Stimulated activated naive CD8-positive, alpha-beta T cell treated with anti-CD3 and anti-CD28 coated beads, Interleukin-15, amount 100 ng/mL, for 72 hours (primary cell): ENCODE measurements at regions not wholly inside any gene's neighbourhood (a gene's known extent, or its start where the extent isn't known, plus 50 kb on each side); places are given as distances from the start of the nearest gene placed in this dataset.
A peak's percentile ranks its signal among the peaks of the same experiment; 100 is the strongest.

Source experiments
- ATAC-seq: fragments of 150-1000 bp; cut with Tn5 transposase; 2 replicates; pipeline ENCODE4 v1.10.0; 2021; ENCODE audit warnings: mild to moderate bottlenecking, moderate library complexity
- DNase-seq, 2 donors: peaks; one replicate each; pipeline ENCODE4 v3.0.0; 2021 to 2022
- H3K27ac Mint-ChIP-seq, 2 donors: one replicate each; pipeline ENCODE4 v1.8.0; 2022; ENCODE audit warnings: mild to moderate bottlenecking in 2 of 2, mixed read lengths in 2 of 2, moderate library complexity in 2 of 2
- H3K27me3 Mint-ChIP-seq: one replicate; pipeline ENCODE4 v1.8.0; 2022; ENCODE audit warnings: mixed read lengths
- H3K4me1 Mint-ChIP-seq: one replicate; pipeline ENCODE4 v1.8.0; 2022; ENCODE audit warnings: mild to moderate bottlenecking, mixed read lengths
- H3K4me3 Mint-ChIP-seq, 2 donors: one replicate each; pipeline ENCODE4 v1.8.0; 2022; ENCODE audit warnings: mild to moderate bottlenecking in 2 of 2, mixed read lengths in 2 of 2, moderate library complexity in 1 of 2
- H3K9me3 Mint-ChIP-seq, 2 donors: one replicate each; pipeline ENCODE4 v1.8.0; 2022; ENCODE audit warnings: mixed read lengths in 2 of 2

GRCh38 chr5:135134691-135135381, 100.8 kb upstream of the PITX1 start:
- Mint-ChIP-seq H3K4me1 (no peaks in the 10 kb centered on the region), H3K27ac (no peak overlapping the region), H3K9me3 (no peaks in the 10 kb centered on the region), H3K4me3 (no peak overlapping the region), H3K27me3 (peaks cover 16% of the 10 kb centered on the region)
- DNase-seq (no peak), ATAC-seq (no peak)

- peaks cover 7% of the 10 kb centered on the region for H3K27me3 Mint-ChIP-seq
- no peak overlapping the region for H3K27ac Mint-ChIP-seq
- no peak for DNase-seq
Observed at GRCh38 chr5:135133698-135134515, 99.9 kb upstream of the PITX1 start.

GRCh38 chr5:135133181-135133580, 99.2 kb upstream of the PITX1 start:
- Mint-ChIP-seq H3K27me3 (peaks cover 7% of the 10 kb centered on the region), H3K4me3 (no peak overlapping the region), H3K27ac (no peak overlapping the region), H3K9me3 (no peaks in the 10 kb centered on the region), H3K4me1 (peaks cover 5% of the 10 kb centered on the region)
- DNase-seq (no peak), ATAC-seq (no peak)

More at GRCh38 chr5:135133698-135134515, 99.9 kb upstream of the PITX1 start:
- Mint-ChIP-seq H3K4me1 (peaks cover 5% of the 10 kb centered on the region), H3K9me3 (no peaks in the 10 kb centered on the region), H3K4me3 (no peak overlapping the region)
- no peak for ATAC-seq

GRCh38 chr5:135131801-135132680, 98.0 kb upstream of the PITX1 start:
- Mint-ChIP-seq H3K4me1 (peaks cover 5% of the 10 kb centered on the region), H3K27me3 (peaks cover 7% of the 10 kb centered on the region), H3K9me3 (no peaks in the 10 kb centered on the region), H3K4me3 (no peak overlapping the region), H3K27ac (no peak overlapping the region)
- no peak for DNase-seq
- no peak for ATAC-seq

- H3K9me3 Mint-ChIP-seq, result no peaks in the 10 kb centered on the region
- peaks cover 3% of the 10 kb centered on the region for H3K27me3 Mint-ChIP-seq
- ATAC-seq (peak; percentile 18), DNase-seq (no peak)
- no peak overlapping the region for H3K4me3 Mint-ChIP-seq
- H3K27ac Mint-ChIP-seq, result no peak overlapping the region
- H3K4me1 Mint-ChIP-seq, result peaks cover 5% of the 10 kb centered on the region
Observed at GRCh38 chr5:135130261-135131215, 96.5 kb upstream of the PITX1 start.

GRCh38 chr5:135129307-135129706, 95.3 kb upstream of the PITX1 start:
- ATAC-seq (peak; percentile 30), DNase-seq (no peak)
- Mint-ChIP-seq H3K27me3 (no peaks in the 10 kb centered on the region), H3K4me1 (peaks cover 5% of the 10 kb centered on the region), H3K4me3 (no peak overlapping the region), H3K9me3 (no peaks in the 10 kb centered on the region), H3K27ac (no peak overlapping the region)

- H3K27me3 Mint-ChIP-seq, result no peaks in the 10 kb centered on the region
Observed at GRCh38 chr5:135128361-135128760, 94.3 kb upstream of the PITX1 start.

GRCh38 chr5:135127439-135128240, 93.6 kb upstream of the PITX1 start:
- no peak for DNase-seq
- Mint-ChIP-seq H3K27ac (peak overlapping the region in 1 of 2 donors; percentile 19), H3K4me1 (peaks cover 5% of the 10 kb centered on the region), H3K4me3 (no peak overlapping the region), H3K9me3 (no peaks in the 10 kb centered on the region), H3K27me3 (no peaks in the 10 kb centered on the region)
- peak; percentile 27 for ATAC-seq

More at GRCh38 chr5:135128361-135128760, 94.3 kb upstream of the PITX1 start:
- DNase-seq (no peak), ATAC-seq (no peak)
- H3K9me3 Mint-ChIP-seq, result no peaks in the 10 kb centered on the region
- H3K27ac Mint-ChIP-seq, result no peak overlapping the region
- peaks cover 5% of the 10 kb centered on the region for H3K4me1 Mint-ChIP-seq
- no peak overlapping the region for H3K4me3 Mint-ChIP-seq

- ATAC-seq (no peak), DNase-seq (no peak)
- Mint-ChIP-seq H3K9me3 (no peaks in the 10 kb centered on the region), H3K4me3 (no peak overlapping the region), H3K27me3 (no peaks in the 10 kb centered on the region), H3K27ac (no peak overlapping the region), H3K4me1 (peaks cover 5% of the 10 kb centered on the region)
Observed at GRCh38 chr5:135126688-135127438, 92.8 kb upstream of the PITX1 start.

- no peak overlapping the region for H3K27ac Mint-ChIP-seq
- ATAC-seq (no peak), DNase-seq (no peak)
- no peaks in the 10 kb centered on the region for H3K9me3 Mint-ChIP-seq
- H3K4me1 Mint-ChIP-seq, result peaks cover 5% of the 10 kb centered on the region
- H3K4me3 Mint-ChIP-seq, result no peak overlapping the region
- H3K27me3 Mint-ChIP-seq, result no peaks in the 10 kb centered on the region
Observed at GRCh38 chr5:135124724-135125123, 90.7 kb upstream of the PITX1 start.

- Mint-ChIP-seq H3K4me1 (peaks cover under 1% of the 10 kb centered on the region), H3K27ac (no peak overlapping the region), H3K27me3 (no peaks in the 10 kb centered on the region), H3K9me3 (no peaks in the 10 kb centered on the region), H3K4me3 (no peak overlapping the region)
- ATAC-seq, result no peak
- no peak for DNase-seq
Observed at GRCh38 chr5:135124128-135124527, 90.1 kb upstream of the PITX1 start.

GRCh38 chr5:135122797-135123196, 88.8 kb upstream of the PITX1 start:
- DNase-seq, result no peak
- ATAC-seq, result no peak
- Mint-ChIP-seq H3K4me1 (no peaks in the 10 kb centered on the region), H3K9me3 (no peaks in the 10 kb centered on the region), H3K27me3 (no peaks in the 10 kb centered on the region), H3K4me3 (no peak overlapping the region), H3K27ac (no peak overlapping the region)

GRCh38 chr5:135120951-135121350, 86.9 kb upstream of the PITX1 start:
- no peaks in the 10 kb centered on the region for H3K4me1 Mint-ChIP-seq
- no peaks in the 10 kb centered on the region for H3K27me3 Mint-ChIP-seq
- ATAC-seq, result no peak
- H3K27ac Mint-ChIP-seq, result peak overlapping the region in 1 of 2 donors; percentile 71
- no peak for DNase-seq
- no peak overlapping the region for H3K4me3 Mint-ChIP-seq
- H3K9me3 Mint-ChIP-seq, result no peaks in the 10 kb centered on the region
